ENCODE measurements at regions not wholly inside any gene's neighbourhood (a gene's known extent, or its start where the extent isn't known, plus 50 kb on each side); places are given as distances from the start of the nearest gene placed in this dataset.

- DNase-seq (ENCODE audit: low read depth in 2 of 2) = no peak
These were observed 256.4 kb upstream of the SOX21 start for GRCh38 chr13:94968757-94969086.

- DNase-seq (ENCODE audit: low read depth in 2 of 2) = peak; percentile 4 to 9
These were observed 255.9 kb upstream of the SOX21 start for GRCh38 chr13:94968040-94968756.

- DNase-seq (ENCODE audit: low read depth in 2 of 2) = peak; percentile 12 to 20
These were observed 255.1 kb upstream of the SOX21 start for GRCh38 chr13:94967183-94968039.

- DNase-seq (ENCODE audit: low read depth in 2 of 2) = no peak
These were observed 254.1 kb upstream of the SOX21 start for GRCh38 chr13:94966422-94966955.

GRCh38 chr13:94959626-94960025, 247.3 kb upstream of the SOX21 start:
- DNase-seq (ENCODE audit: low read depth in 2 of 2) = no peak

- DNase-seq (ENCODE audit: low read depth in 2 of 2) = no peak
These were observed 244.2 kb upstream of the SOX21 start for GRCh38 chr13:94956417-94957110.

- DNase-seq (ENCODE audit: low read depth in 2 of 2) = no peak
These were observed 240.4 kb upstream of the SOX21 start for GRCh38 chr13:94952787-94953186.

GRCh38 chr13:94950303-94950702, 238.0 kb upstream of the SOX21 start:
- DNase-seq (ENCODE audit: low read depth in 2 of 2) = peak; percentile 43 to 60

- no peak for DNase-seq (ENCODE audit: low read depth in 2 of 2)
These were observed 235.6 kb upstream of the SOX21 start for GRCh38 chr13:94947965-94948371.

- DNase-seq (ENCODE audit: low read depth in 2 of 2) = no peak
These were observed 235.0 kb upstream of the SOX21 start for GRCh38 chr13:94947392-94947791.

- no peak for DNase-seq (ENCODE audit: low read depth in 2 of 2)
These were observed 233.7 kb upstream of the SOX21 start for GRCh38 chr13:94946039-94946438.

- DNase-seq (ENCODE audit: low read depth in 2 of 2) = no peak
These were observed 225.8 kb upstream of the SOX21 start for GRCh38 chr13:94938124-94938523.

GRCh38 chr13:94936633-94937032, 224.3 kb upstream of the SOX21 start:
- DNase-seq (ENCODE audit: low read depth in 2 of 2) = no peak

- no peak for DNase-seq (ENCODE audit: low read depth in 2 of 2)
These were observed 221.6 kb upstream of the SOX21 start for GRCh38 chr13:94933936-94934335.

- no peak for DNase-seq (ENCODE audit: low read depth in 2 of 2)
These were observed 220.9 kb upstream of the SOX21 start for GRCh38 chr13:94933230-94933751.

GRCh38 chr13:94928127-94928775, 215.9 kb upstream of the SOX21 start:
- DNase-seq (ENCODE audit: low read depth in 2 of 2) = no peak

GRCh38 chr13:94925263-94925662, 212.9 kb upstream of the SOX21 start:
- no peak for DNase-seq (ENCODE audit: low read depth in 2 of 2)

GRCh38 chr13:94921181-94921580, 208.8 kb upstream of the SOX21 start:
- no peak for DNase-seq (ENCODE audit: low read depth in 2 of 2)

GRCh38 chr13:94920578-94920977, 208.2 kb upstream of the SOX21 start:
- DNase-seq (ENCODE audit: low read depth in 2 of 2) = no peak

GRCh38 chr13:94917824-94918223, 205.5 kb upstream of the SOX21 start:
- peak; percentile 7 to 9 for DNase-seq (ENCODE audit: low read depth in 2 of 2)

- no peak for DNase-seq (ENCODE audit: low read depth in 2 of 2)
These were observed 202.6 kb upstream of the SOX21 start for GRCh38 chr13:94914895-94915294.

All from lung microvascular endothelial cell (primary cell).